GM23338 (cell line): ENCODE measurements at regions not wholly inside any gene's neighbourhood (a gene's known extent, or its start where the extent isn't known, plus 50 kb on each side); places are given as distances from the start of the nearest gene placed in this dataset.

Experiments used
- CREB1 ChIP-seq: fragments of 250-450 bp; sonication (Bioruptor Pico); IDR thresholded peaks from 2 replicates; pipeline ENCODE4 v1.5.0; 2020; ENCODE audit warnings: low read depth, mild to moderate bottlenecking, moderate library complexity
- CTCF ChIP-seq, 2 experiments: fragments of 200-600 bp in 1 of 2; sonication (generic) in 1 of 2; conservative IDR thresholded peaks; 2 replicates each; pipeline versions ENCODE4 v1.5.1 to v1.6.1; 2016 to 2017; ENCODE audit warnings: antibody characterized with exemption in 2 of 2, low read depth in 2 of 2, mild to moderate bottlenecking in 2 of 2, moderate library complexity in 1 of 2
- EZH2 ChIP-seq: fragments of 200-600 bp; sonication (generic); IDR thresholded peaks from one replicate; pipeline ENCODE4 v1.8.0; 2017; ENCODE audit warnings: antibody characterized with exemption, mild to moderate bottlenecking, low read depth; ENCODE audit not compliant: unreplicated experiment
- EZH2phosphoT487 ChIP-seq: fragments of 200-600 bp; sonication (generic); IDR thresholded peaks from one replicate; pipeline ENCODE4 v1.8.1; 2018; ENCODE audit warnings: antibody characterized with exemption; ENCODE audit not compliant: unreplicated experiment
- JUNB ChIP-seq: IDR thresholded peaks from one replicate; pipeline ENCODE4 v1.6.1; 2016; ENCODE audit warnings: antibody characterized with exemption; ENCODE audit not compliant: unreplicated experiment
- POLR2AphosphoS5 ChIP-seq: IDR thresholded peaks from 2 replicates; pipeline ENCODE4 v1.6.1; 2016; ENCODE audit warnings: antibody characterized with exemption, low read depth
- REST ChIP-seq: IDR thresholded peaks from one replicate; pipeline ENCODE4 v1.6.1; 2018; ENCODE audit warnings: antibody characterized with exemption; ENCODE audit not compliant: unreplicated experiment
- STAT1 ChIP-seq: IDR thresholded peaks from one replicate; pipeline ENCODE4 v1.6.1; 2016; ENCODE audit warnings: antibody characterized with exemption; ENCODE audit not compliant: unreplicated experiment
- ZNF462 ChIP-seq: fragments of 250-450 bp; sonication (Bioruptor Pico); IDR thresholded peaks from 2 replicates; pipeline ENCODE4 v1.5.0; 2020; ENCODE audit warnings: mild to moderate bottlenecking, moderate library complexity

- no peak for TF ChIP-seq CTCF (conservative IDR thresholded peaks at IDR 0.05; ENCODE audit: low read depth in 2 of 2)
- no peak for TF ChIP-seq STAT1
- no peak for TF ChIP-seq POLR2AphosphoS5
- TF ChIP-seq EZH2 = no peak
- no peak for TF ChIP-seq REST
- TF ChIP-seq JUNB = no peak
- no peak for TF ChIP-seq CREB1
- no peak for TF ChIP-seq EZH2phosphoT487
- TF ChIP-seq ZNF462 = peak; percentile 36; the same call in 1 of the 2 replicates
Observed at GRCh38 chr5:82884821-82885471, 192.2 kb downstream of the TMEM167A start.
